ENCODE measurements at regions not wholly inside any gene's neighbourhood (a gene's known extent, or its start where the extent isn't known, plus 50 kb on each side); places are given as distances from the start of the nearest gene placed in this dataset.
"Not testable (repeated sequence)": the region's sequence is repeated elsewhere in the genome, so short reads cannot be mapped to it uniquely, and the experiment has no call there.

DNA sequence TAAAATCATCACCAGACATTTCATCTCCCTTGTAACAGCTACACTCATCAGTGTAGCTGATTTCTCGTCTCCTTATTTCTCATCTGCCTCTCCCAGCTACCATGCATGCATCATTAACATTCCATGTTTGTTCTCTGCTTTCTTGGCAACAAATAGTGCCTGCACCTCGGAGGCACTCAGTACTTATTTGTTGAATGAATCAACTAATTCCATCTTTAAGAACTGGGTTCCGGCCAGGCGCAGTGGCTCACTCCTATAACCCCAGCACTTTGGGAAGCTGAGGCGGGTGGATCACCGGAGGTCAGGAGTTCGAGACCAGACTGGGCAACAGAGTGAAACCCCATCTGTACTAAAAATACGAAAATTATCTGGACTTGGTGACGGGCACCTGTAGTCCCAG lies 63.9 kb upstream of the GTF3A start:
- Histone ChIP-seq H3K4me1 (ENCODE audit: insufficient read depth, low read length, poor library complexity, severe bottlenecking) (no peaks in the 10 kb centered on the region), H3K27me3 (ENCODE audit: insufficient read depth, low read length, poor library complexity, severe bottlenecking) (no peaks in the 10 kb centered on the region), H3K9me3 (ENCODE audit: insufficient read depth, low read depth, low read length) (no peaks in the 10 kb centered on the region), H3K36me3 (ENCODE audit: insufficient read depth, low read length) (no peaks in the 10 kb centered on the region), H3K4me2 (ENCODE audit: low read depth, low read length, poor library complexity, severe bottlenecking) (no peak overlapping the region), H3F3A (ENCODE audit: low read depth) (no peaks in the 10 kb centered on the region), H3K9me2 (replicated peaks; ENCODE audit: low read depth, low read length) (no peaks in the 10 kb centered on the region), H3K79me2 (ENCODE audit: insufficient read depth, low read length) (no peaks in the 10 kb centered on the region), H3K4me3 (ENCODE audit: low read length, poor library complexity, severe bottlenecking) (no peak overlapping the region), H3K9ac (ENCODE audit: low read depth, low read length, poor library complexity, severe bottlenecking) (no peak overlapping the region), H4K20me1 (ENCODE audit: insufficient read depth, low read length, poor library complexity, severe bottlenecking) (no peaks in the 10 kb centered on the region), H2AFZ (ENCODE audit: low read length) (no peak overlapping the region)
- TF ChIP-seq, protein P1, sequence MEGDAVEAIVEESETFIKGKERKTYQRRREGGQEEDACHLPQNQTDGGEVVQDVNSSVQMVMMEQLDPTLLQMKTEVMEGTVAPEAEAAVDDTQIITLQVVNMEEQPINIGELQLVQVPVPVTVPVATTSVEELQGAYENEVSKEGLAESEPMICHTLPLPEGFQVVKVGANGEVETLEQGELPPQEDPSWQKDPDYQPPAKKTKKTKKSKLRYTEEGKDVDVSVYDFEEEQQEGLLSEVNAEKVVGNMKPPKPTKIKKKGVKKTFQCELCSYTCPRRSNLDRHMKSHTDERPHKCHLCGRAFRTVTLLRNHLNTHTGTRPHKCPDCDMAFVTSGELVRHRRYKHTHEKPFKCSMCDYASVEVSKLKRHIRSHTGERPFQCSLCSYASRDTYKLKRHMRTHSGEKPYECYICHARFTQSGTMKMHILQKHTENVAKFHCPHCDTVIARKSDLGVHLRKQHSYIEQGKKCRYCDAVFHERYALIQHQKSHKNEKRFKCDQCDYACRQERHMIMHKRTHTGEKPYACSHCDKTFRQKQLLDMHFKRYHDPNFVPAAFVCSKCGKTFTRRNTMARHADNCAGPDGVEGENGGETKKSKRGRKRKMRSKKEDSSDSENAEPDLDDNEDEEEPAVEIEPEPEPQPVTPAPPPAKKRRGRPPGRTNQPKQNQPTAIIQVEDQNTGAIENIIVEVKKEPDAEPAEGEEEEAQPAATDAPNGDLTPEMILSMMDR (conservative IDR thresholded peaks at IDR 0.05; ENCODE audit: low read length), result no peak
- TF ChIP-seq EZH2phosphoT487 (IDR thresholded peaks at IDR 0.05; ENCODE audit: borderline replicate concordance), result no peak

DNA sequence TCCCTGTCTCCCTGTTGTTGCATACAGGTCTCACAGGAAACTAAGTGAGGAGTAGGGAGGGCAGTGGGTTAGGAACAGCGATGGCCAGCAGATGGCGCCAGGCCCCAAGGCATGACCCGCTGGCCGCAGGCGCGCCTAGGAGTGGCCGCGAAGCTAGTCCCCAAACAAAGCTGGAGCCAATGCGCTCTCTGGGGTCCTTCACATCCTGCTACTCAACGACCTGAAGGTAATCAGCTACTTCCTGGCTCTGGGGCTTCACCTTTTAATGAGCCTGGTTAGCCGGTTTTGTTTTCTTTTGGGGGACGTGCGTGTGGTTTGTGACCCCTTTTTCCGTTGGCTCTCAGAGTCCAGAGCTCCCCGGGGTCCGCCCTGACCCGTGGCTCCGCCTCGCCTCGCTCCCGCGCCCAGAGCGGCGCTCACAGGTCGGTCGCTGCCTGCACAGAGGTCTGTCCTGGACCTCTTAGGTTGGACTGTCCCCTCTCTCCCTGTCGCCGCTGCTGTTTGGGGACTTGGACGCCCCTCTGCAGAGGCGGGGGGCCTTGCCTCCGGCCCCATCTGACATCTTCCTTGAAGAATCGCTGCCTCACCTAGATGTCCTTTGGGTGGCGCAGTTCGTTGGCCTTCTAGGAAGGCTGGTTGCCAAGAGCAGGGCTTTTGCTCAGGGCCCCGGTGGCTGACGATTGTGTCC lies 62.2 kb upstream of the GTF3A start:
- Histone ChIP-seq H3K27me3 (ENCODE audit: insufficient read depth, low read length, poor library complexity, severe bottlenecking) (no peaks in the 10 kb centered on the region), H3K79me2 (ENCODE audit: insufficient read depth, low read length) (no peaks in the 10 kb centered on the region), H3K4me1 (ENCODE audit: insufficient read depth, low read length, poor library complexity, severe bottlenecking) (no peaks in the 10 kb centered on the region), H3F3A (ENCODE audit: low read depth) (no peaks in the 10 kb centered on the region), H3K9me2 (replicated peaks; ENCODE audit: low read depth, low read length) (no peaks in the 10 kb centered on the region), H3K9me3 (ENCODE audit: insufficient read depth, low read depth, low read length) (no peaks in the 10 kb centered on the region), H2AFZ (ENCODE audit: low read length) (peak overlapping the region; percentile 92), H3K36me3 (ENCODE audit: insufficient read depth, low read length) (no peaks in the 10 kb centered on the region), H3K9ac (ENCODE audit: low read depth, low read length, poor library complexity, severe bottlenecking) (peak overlapping the region; percentile 53), H4K20me1 (ENCODE audit: insufficient read depth, low read length, poor library complexity, severe bottlenecking) (no peaks in the 10 kb centered on the region), H3K4me2 (ENCODE audit: low read depth, low read length, poor library complexity, severe bottlenecking) (peak overlapping the region; percentile 60), H3K4me3 (ENCODE audit: low read length, poor library complexity, severe bottlenecking) (peak overlapping the region; percentile 65)
- TF ChIP-seq, protein P1 (conservative IDR thresholded peaks at IDR 0.05; ENCODE audit: low read length), result peak; percentile 91
- no peak for TF ChIP-seq EZH2phosphoT487 (IDR thresholded peaks at IDR 0.05; ENCODE audit: borderline replicate concordance)

DNA sequence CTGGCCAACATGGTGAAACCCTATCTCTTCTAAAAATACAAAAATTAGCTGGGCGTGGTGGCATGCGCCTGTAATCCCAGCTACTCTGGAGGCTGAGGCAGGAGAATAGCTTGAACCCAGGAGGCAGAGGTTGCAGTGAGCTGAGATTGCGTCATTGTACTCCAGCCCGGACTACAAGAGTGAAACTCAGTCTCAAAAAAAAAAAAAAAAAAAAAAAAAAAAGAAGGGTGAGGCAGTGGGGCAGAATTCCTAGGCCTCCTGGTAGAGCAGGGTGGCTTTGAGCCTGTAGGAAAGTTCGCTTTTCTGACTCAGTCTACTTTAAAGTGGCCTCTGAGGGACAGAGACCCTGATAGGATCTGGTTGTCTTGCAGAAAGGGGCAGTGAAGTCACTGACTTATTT lies 60.8 kb upstream of the GTF3A start:
- not testable (repeated sequence) for H3K36me3 ChIP-seq (ENCODE audit: insufficient read depth, low read length); H3K79me2 ChIP-seq (ENCODE audit: insufficient read depth, low read length); H3K4me1 ChIP-seq (ENCODE audit: insufficient read depth, low read length, poor library complexity, severe bottlenecking); H2AFZ ChIP-seq (ENCODE audit: low read length); H4K20me1 ChIP-seq (ENCODE audit: insufficient read depth, low read length, poor library complexity, severe bottlenecking); H3K9me3 ChIP-seq (ENCODE audit: insufficient read depth, low read depth, low read length); H3K4me3 ChIP-seq (ENCODE audit: low read length, poor library complexity, severe bottlenecking); H3K9me2 ChIP-seq (replicated peaks; ENCODE audit: low read depth, low read length); H3K27me3 ChIP-seq (ENCODE audit: insufficient read depth, low read length, poor library complexity, severe bottlenecking); H3K9ac ChIP-seq (ENCODE audit: low read depth, low read length, poor library complexity, severe bottlenecking); H3F3A ChIP-seq (ENCODE audit: low read depth); H3K4me2 ChIP-seq (ENCODE audit: low read depth, low read length, poor library complexity, severe bottlenecking)

DNA sequence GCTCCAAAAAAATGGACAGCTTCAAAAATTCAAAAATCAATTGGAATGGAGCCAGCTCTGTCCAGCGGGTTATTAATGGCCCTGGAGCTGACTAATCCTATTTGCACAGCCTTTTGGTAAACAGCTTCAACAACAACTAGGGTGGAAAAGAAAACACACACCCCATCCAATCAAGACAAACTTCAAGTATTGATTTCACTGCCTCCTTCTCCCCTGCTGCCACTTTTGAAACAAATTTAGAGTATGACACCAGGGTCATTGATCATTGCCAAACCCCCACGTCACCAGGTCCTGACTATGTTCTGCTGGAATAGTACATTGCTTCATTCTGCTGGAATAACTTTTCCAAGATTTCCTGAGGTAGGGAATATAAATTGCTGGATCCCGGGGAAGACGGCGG lies 56.8 kb upstream of the GTF3A start:
- Histone ChIP-seq H3K9me2 (replicated peaks; ENCODE audit: low read depth, low read length) (no peaks in the 10 kb centered on the region), H2AFZ (ENCODE audit: low read length) (no peak overlapping the region), H3K27me3 (ENCODE audit: insufficient read depth, low read length, poor library complexity, severe bottlenecking) (no peaks in the 10 kb centered on the region), H3K4me2 (ENCODE audit: low read depth, low read length, poor library complexity, severe bottlenecking) (no peak overlapping the region), H3K9ac (ENCODE audit: low read depth, low read length, poor library complexity, severe bottlenecking) (no peak overlapping the region), H3K4me1 (ENCODE audit: insufficient read depth, low read length, poor library complexity, severe bottlenecking) (peaks cover 3% of the 10 kb centered on the region), H4K20me1 (ENCODE audit: insufficient read depth, low read length, poor library complexity, severe bottlenecking) (no peaks in the 10 kb centered on the region), H3K79me2 (ENCODE audit: insufficient read depth, low read length) (no peaks in the 10 kb centered on the region), H3K9me3 (ENCODE audit: insufficient read depth, low read depth, low read length) (no peaks in the 10 kb centered on the region), H3K36me3 (ENCODE audit: insufficient read depth, low read length) (no peaks in the 10 kb centered on the region), H3K4me3 (ENCODE audit: low read length, poor library complexity, severe bottlenecking) (no peak overlapping the region), H3F3A (ENCODE audit: low read depth) (no peaks in the 10 kb centered on the region)
- no peak for TF ChIP-seq EZH2phosphoT487 (IDR thresholded peaks at IDR 0.05; ENCODE audit: borderline replicate concordance)
- TF ChIP-seq, protein P1 (conservative IDR thresholded peaks at IDR 0.05; ENCODE audit: low read length), result no peak
